ENCODE measurements at regions not wholly inside any gene's neighbourhood (a gene's known extent, or its start where the extent isn't known, plus 50 kb on each side); places are given as distances from the start of the nearest gene placed in this dataset.
"Not testable (repeated sequence)": the region's sequence is repeated elsewhere in the genome, so short reads cannot be mapped to it uniquely, and the experiment has no call there.

DNA sequence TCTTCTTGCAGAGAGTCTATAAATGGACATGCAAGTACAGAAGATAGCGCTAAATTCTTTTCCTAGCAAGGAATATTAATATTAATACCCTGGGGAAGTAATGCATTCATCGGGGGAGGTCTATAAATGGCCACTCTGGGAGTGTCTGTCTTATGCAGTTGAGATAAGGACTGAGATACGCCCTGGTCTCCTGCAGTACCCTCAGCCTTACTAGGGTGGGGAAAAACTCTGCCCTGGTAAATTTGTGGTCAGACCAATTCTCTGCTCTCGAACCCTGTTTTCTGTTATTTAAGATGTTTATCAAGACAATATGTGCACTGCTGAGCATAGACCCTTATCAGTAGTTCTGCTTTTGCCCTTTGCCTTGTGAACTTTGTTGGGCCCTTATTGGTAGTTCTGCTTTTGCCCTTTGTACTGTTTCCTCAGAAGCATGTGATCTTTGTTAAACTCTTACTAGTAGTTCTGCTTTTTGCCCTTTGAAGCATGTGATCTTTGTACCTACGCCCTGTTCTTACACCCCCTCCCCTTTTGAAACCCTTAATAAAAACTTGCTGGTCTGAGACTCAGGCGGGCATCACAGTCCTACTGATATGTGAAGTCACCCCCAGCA is 1956.2 kb downstream of the PCDH9 start:
- in situ Hi-C loops (cut with HindIII; ENCODE audit: extremely low pct_ligation_motif_present, low pct_unique_long_range_greater_than_20kb); H3K4me1 ChIP-seq (ENCODE audit: insufficient read depth, low read length); H3K27me3 ChIP-seq (ENCODE audit: control insufficient read depth in 1 of 2, insufficient read depth in 2 of 2, low read length in 2 of 2); ATAC-seq; H3K9ac ChIP-seq (ENCODE audit: insufficient read depth, low read depth, low read length); POLR2A ChIA-PET; H3K4me2 ChIP-seq (ENCODE audit: low read depth, low read length); H3K27ac ChIP-seq (ENCODE audit: extremely low read length, insufficient read depth, low read length); intact Hi-C loops (cut with micrococcal nuclease; ENCODE audit: unreplicated experiment); H2AFZ ChIP-seq (ENCODE audit: low read length); H4K20me1 ChIP-seq (ENCODE audit: insufficient read depth, low read length); H3K36me3 ChIP-seq (replicated peaks in 1 of 2; ENCODE audit: control insufficient read depth in 1 of 2, insufficient read depth in 2 of 2, low read length in 2 of 2); FAIRE-seq; H3K4me3 ChIP-seq (replicated peaks in 1 of 3; ENCODE audit: insufficient read depth in 1 of 3, low read depth in 2 of 3, low read length in 3 of 3); H3K79me2 ChIP-seq (ENCODE audit: insufficient read depth, low read length); CTCF ChIA-PET (ENCODE audit: low intra/inter-chr PET ratio, low total read pairs); BruUV-seq (replicated peaks); TF ChIP-seq HNF4G (CRISPR knock-in tag; IDR thresholded peaks at IDR 0.05; ENCODE audit: borderline replicate concordance, low read depth): not testable (repeated sequence)
- H3K9me3 ChIP-seq (ENCODE audit: low read length) = peaks cover 62% of the 10 kb centered on the region
- 28% methylated on average over 6 of the region's 6 CpGs for WGBS (ENCODE audit: low lambda C conversion rate)
- peak; percentile 7 for DNase-seq (ENCODE audit: low spot score)
- 0 out of 2 replicates have a peak, but pooled peaks have one; percentile 11 for TF ChIP-seq HNF4G (IDR thresholded peaks at IDR 0.05; ENCODE audit: borderline replicate concordance, low read depth, low read length)

DNA sequence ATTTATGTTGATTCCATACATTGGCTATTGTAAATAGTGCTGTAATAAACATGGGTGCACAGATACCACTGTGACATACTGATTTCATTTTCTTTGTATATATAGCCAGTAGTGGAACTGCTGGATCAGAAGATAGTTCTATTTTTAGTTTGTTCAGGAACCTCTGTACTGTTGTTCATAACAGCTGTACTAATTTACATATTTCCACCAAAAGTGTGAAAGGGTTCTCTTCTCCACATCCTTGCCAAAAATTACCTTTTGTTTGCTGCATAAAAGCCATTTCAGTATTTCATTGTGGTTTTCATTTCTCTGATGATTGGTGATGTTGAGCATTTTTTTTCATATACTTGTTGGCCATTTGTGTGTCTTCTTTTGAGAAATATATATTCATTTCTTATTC is 1962.1 kb downstream of the PCDH9 start:
- no TSS peak for BruUV-seq (replicated peaks)
- ATAC-seq (no peak), DNase-seq (ENCODE audit: low spot score) (no peak), FAIRE-seq (no peak)
- Histone ChIP-seq H3K27ac (ENCODE audit: extremely low read length, insufficient read depth, low read length) (no peak overlapping the region), H3K79me2 (ENCODE audit: insufficient read depth, low read length) (no peaks in the 10 kb centered on the region), H3K9me3 (ENCODE audit: low read length) (peaks cover 40% of the 10 kb centered on the region), H3K4me3 (replicated peaks in 1 of 3; ENCODE audit: insufficient read depth in 1 of 3, low read depth in 2 of 3, low read length in 3 of 3) (no peak overlapping the region), H2AFZ (ENCODE audit: low read length) (no peak overlapping the region), H3K4me2 (ENCODE audit: low read depth, low read length) (no peak overlapping the region), H3K4me1 (ENCODE audit: insufficient read depth, low read length) (no peaks in the 10 kb centered on the region), H4K20me1 (ENCODE audit: insufficient read depth, low read length) (no peaks in the 10 kb centered on the region), H3K9ac (ENCODE audit: insufficient read depth, low read depth, low read length) (no peak overlapping the region), H3K27me3 (ENCODE audit: control insufficient read depth in 1 of 2, insufficient read depth in 2 of 2, low read length in 2 of 2) (no peaks in the 10 kb centered on the region), H3K36me3 (replicated peaks in 1 of 2; ENCODE audit: control insufficient read depth in 1 of 2, insufficient read depth in 2 of 2, low read length in 2 of 2) (no peaks in the 10 kb centered on the region)
- TF ChIP-seq, protein P1, sequence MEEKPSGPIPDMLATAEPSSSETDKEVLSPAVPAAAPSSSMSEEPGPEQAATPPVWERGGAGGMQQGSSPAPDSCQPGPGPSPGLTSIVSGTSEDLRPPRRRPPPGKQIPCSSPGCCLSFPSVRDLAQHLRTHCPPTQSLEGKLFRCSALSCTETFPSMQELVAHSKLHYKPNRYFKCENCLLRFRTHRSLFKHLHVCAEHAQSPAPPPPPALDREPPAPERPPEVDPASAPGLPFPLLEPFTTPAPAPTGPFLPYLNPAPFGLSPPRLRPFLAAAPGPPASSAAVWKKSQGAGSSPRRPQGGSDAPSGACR (CRISPR knock-in tag; IDR thresholded peaks at IDR 0.05) = no peak
- TF ChIP-seq ISL2 (CRISPR knock-in tag; IDR thresholded peaks at IDR 0.05) (no peak), ZNF883 (CRISPR knock-in tag; IDR thresholded peaks at IDR 0.05; ENCODE audit: not compliant biosample characterization) (no peak), ZNF747 (CRISPR knock-in tag; IDR thresholded peaks at IDR 0.05; ENCODE audit: borderline replicate concordance) (no peak), NR2C2 (CRISPR knock-in tag; IDR thresholded peaks at IDR 0.05; ENCODE audit: borderline replicate concordance) (no peak), ZNF605 (CRISPR knock-in tag; IDR thresholded peaks at IDR 0.05) (no peak), SUZ12 (IDR thresholded peaks at IDR 0.05; ENCODE audit: low read depth, low read length) (no peak)
- POLR2A ChIA-PET = no interaction called here
- intact Hi-C loops (cut with micrococcal nuclease; ENCODE audit: unreplicated experiment) (loop anchor here (5.0 kb wide), 1 partner anchor 414 kb away; no protein-coding TSS in a partner anchor), in situ Hi-C loops (cut with HindIII; ENCODE audit: extremely low pct_ligation_motif_present, low pct_unique_long_range_greater_than_20kb) (no loop called here)
- CTCF ChIA-PET (ENCODE audit: low intra/inter-chr PET ratio, low total read pairs) = no interaction called here
